Neural cell (in vitro differentiated cells): ENCODE measurements at regions not wholly inside any gene's neighbourhood (a gene's known extent, or its start where the extent isn't known, plus 50 kb on each side); places are given as distances from the start of the nearest gene placed in this dataset.

Experiments
- H2AFZ ChIP-seq: fragments of 200-600, 300-800 bp; sonication (generic), shearing (Covaris generic); 2 replicates; pipeline ENCODE4 v1.6.0; 2014; ENCODE audit warnings: low read depth, mild to moderate bottlenecking, antibody characterized with exemption, low read length, moderate library complexity
- H3F3A ChIP-seq: fragments of 200-600 bp; shearing (Covaris generic); 2 replicates; pipeline ENCODE4 v1.6.1; 2016; ENCODE audit warnings: mild to moderate bottlenecking, moderate library complexity, mixed read lengths, antibody characterized with exemption, low read length; ENCODE audit not compliant: insufficient read depth, poor library complexity, severe bottlenecking
- H3K27ac ChIP-seq: fragments of 200-600, 300-800 bp; sonication (generic), shearing (Covaris generic); 2 replicates; pipeline ENCODE4 v1.5.1; 2014; ENCODE audit warnings: mild to moderate bottlenecking, low read length, moderate library complexity
- H3K27me3 ChIP-seq: fragments of 300-800, 200-600 bp; sonication (generic), shearing (Covaris generic); 2 replicates; pipeline ENCODE4 v1.6.0; 2014; ENCODE audit warnings: mild to moderate bottlenecking, low read depth, low read length, moderate library complexity; ENCODE audit not compliant: insufficient read depth
- H3K36me3 ChIP-seq: fragments of 300-800, 200-600 bp; sonication (generic), shearing (Covaris generic); 2 replicates; pipeline ENCODE4 v1.5.1; 2014; ENCODE audit warnings: mild to moderate bottlenecking, antibody characterized with exemption, low read length, moderate library complexity; ENCODE audit not compliant: insufficient read depth
- H3K4me2 ChIP-seq: fragments of 300-800, 200-600 bp; sonication (generic), shearing (Covaris generic); 2 replicates; pipeline ENCODE4 v1.6.0; 2014; ENCODE audit warnings: mild to moderate bottlenecking, low read length
- H3K4me3 ChIP-seq: fragments of 300-800, 200-600 bp; sonication (generic), shearing (Covaris generic); 2 replicates; pipeline ENCODE4 v1.5.1; 2014; ENCODE audit warnings: mild to moderate bottlenecking, low read length, moderate library complexity
- H3K79me2 ChIP-seq: fragments of 200-600 bp; shearing (Covaris generic); replicated peaks from 2 replicates; pipeline ENCODE4 v1.6.0; 2014; ENCODE audit warnings: mild to moderate bottlenecking, low read length, moderate library complexity; ENCODE audit not compliant: insufficient read depth
- H3K9ac ChIP-seq: fragments of 300-800, 200-600 bp; sonication (generic), shearing (Covaris generic); 2 replicates; pipeline ENCODE4 v1.6.1; 2016; ENCODE audit warnings: mild to moderate bottlenecking, low read length, mixed read lengths
- H3K9me2 ChIP-seq: fragments of 200-600 bp; shearing (Covaris generic); 2 replicates; pipeline ENCODE4 v1.6.1; 2016; ENCODE audit warnings: mild to moderate bottlenecking, low read length, mixed read lengths; ENCODE audit not compliant: insufficient read depth
- H3K9me3 ChIP-seq: fragments of 200-600, 300-800 bp; sonication (generic), shearing (Covaris generic); 2 replicates; pipeline ENCODE4 v1.6.1; 2016; ENCODE audit warnings: mild to moderate bottlenecking, mixed run types, low read length, moderate library complexity, mixed read lengths
- H4K20me1 ChIP-seq: fragments of 200-600 bp; shearing (Covaris generic); 2 replicates; pipeline ENCODE4 v1.6.1; 2016; ENCODE audit warnings: mild to moderate bottlenecking, mixed run types; ENCODE audit not compliant: insufficient read depth
- EP300 ChIP-seq: fragments of 450-650 bp; conservative IDR thresholded peaks from 2 replicates; pipeline ENCODE4 v1.6.1; 2014; ENCODE audit warnings: antibody characterized with exemption, mild to moderate bottlenecking, moderate library complexity; ENCODE audit not compliant: poor library complexity, severe bottlenecking
- EZH2 ChIP-seq: fragments of 200-600, 300-800 bp; shearing (Covaris generic), sonication (generic); IDR thresholded peaks from 2 replicates; pipeline ENCODE4 v1.6.1; 2014; ENCODE audit warnings: antibody characterized with exemption, low read length, borderline replicate concordance, mild to moderate bottlenecking; ENCODE audit not compliant: insufficient read depth, poor library complexity, severe bottlenecking
- MXI1 ChIP-seq: fragments of 450-650 bp; conservative IDR thresholded peaks from 2 replicates; pipeline ENCODE4 v1.6.1; 2014; ENCODE audit warnings: antibody characterized with exemption, mild to moderate bottlenecking; ENCODE audit not compliant: poor library complexity, severe bottlenecking
- POLR2AphosphoS5 ChIP-seq: IDR thresholded peaks from 2 replicates; pipeline ENCODE4 v1.6.1; 2012
- RAD21 ChIP-seq: fragments of 450-650 bp; conservative IDR thresholded peaks from 2 replicates; pipeline ENCODE4 v1.6.1; 2014; ENCODE audit warnings: antibody characterized with exemption, mild to moderate bottlenecking, moderate library complexity
- REST ChIP-seq: IDR thresholded peaks from 2 replicates; pipeline ENCODE4 v1.6.1; 2012; ENCODE audit warnings: borderline replicate concordance
- SMC3 ChIP-seq: fragments of 450-650 bp; conservative IDR thresholded peaks from 2 replicates; pipeline ENCODE4 v1.6.1; 2014; ENCODE audit warnings: antibody characterized with exemption, mild to moderate bottlenecking, moderate library complexity; ENCODE audit not compliant: poor library complexity
- TAF1 ChIP-seq: IDR thresholded peaks from 2 replicates; pipeline ENCODE4 v1.6.1; 2012; ENCODE audit warnings: low read depth
- TF ChIP-seq, protein P1 (sequence below): fragments of 450-650 bp; IDR thresholded peaks from 2 replicates; pipeline ENCODE4 v1.5.1; 2014; ENCODE audit warnings: antibody characterized with exemption, mild to moderate bottlenecking, moderate library complexity; ENCODE audit not compliant: poor library complexity, severe bottlenecking

- no peak overlapping the region for H3K4me2 ChIP-seq
- H3K9ac ChIP-seq: no peak overlapping the region
- H3K9me3 ChIP-seq: peaks cover 3% of the 10 kb centered on the region
- H3K79me2 ChIP-seq: no peaks in the 10 kb centered on the region
- H3K27me3 ChIP-seq: no peaks in the 10 kb centered on the region
- H2AFZ ChIP-seq: no peak overlapping the region
- TF ChIP-seq REST (no peak), RAD21 (no peak), EZH2 (no peak), TAF1 (no peak), POLR2AphosphoS5 (no peak), MXI1 (no peak), EP300 (no peak), SMC3 (no peak)
- TF ChIP-seq, protein P1, sequence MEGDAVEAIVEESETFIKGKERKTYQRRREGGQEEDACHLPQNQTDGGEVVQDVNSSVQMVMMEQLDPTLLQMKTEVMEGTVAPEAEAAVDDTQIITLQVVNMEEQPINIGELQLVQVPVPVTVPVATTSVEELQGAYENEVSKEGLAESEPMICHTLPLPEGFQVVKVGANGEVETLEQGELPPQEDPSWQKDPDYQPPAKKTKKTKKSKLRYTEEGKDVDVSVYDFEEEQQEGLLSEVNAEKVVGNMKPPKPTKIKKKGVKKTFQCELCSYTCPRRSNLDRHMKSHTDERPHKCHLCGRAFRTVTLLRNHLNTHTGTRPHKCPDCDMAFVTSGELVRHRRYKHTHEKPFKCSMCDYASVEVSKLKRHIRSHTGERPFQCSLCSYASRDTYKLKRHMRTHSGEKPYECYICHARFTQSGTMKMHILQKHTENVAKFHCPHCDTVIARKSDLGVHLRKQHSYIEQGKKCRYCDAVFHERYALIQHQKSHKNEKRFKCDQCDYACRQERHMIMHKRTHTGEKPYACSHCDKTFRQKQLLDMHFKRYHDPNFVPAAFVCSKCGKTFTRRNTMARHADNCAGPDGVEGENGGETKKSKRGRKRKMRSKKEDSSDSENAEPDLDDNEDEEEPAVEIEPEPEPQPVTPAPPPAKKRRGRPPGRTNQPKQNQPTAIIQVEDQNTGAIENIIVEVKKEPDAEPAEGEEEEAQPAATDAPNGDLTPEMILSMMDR: no peak
- no peaks in the 10 kb centered on the region for H3F3A ChIP-seq
- no peaks in the 10 kb centered on the region for H3K9me2 ChIP-seq
- no peaks in the 10 kb centered on the region for H3K36me3 ChIP-seq
- no peak overlapping the region for H3K27ac ChIP-seq
- H3K4me3 ChIP-seq: no peak overlapping the region
- H4K20me1 ChIP-seq: no peaks in the 10 kb centered on the region
These were observed 674.7 kb downstream of the TBC1D22A start for GRCh38 chr22:47437110-47437509.

DNA sequence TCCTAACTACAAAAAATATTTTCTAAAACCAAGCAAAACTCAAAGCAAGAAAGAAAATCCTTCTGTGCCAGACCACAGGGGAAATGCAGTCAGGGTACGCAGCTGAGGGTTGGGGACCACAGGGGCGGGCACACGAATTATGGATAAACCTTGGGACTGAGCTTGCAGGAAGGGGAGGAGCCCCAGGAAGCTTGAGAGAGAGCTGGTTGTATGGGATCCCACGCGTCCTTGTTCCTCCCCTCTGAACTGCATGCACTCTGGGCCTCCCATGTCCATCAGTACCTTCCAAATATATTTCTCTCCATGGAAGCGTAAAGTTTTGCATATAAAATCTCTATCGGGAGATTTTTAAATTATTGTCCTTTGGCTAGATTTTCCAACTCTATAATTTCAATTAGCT is 673.4 kb downstream of the TBC1D22A start:
- H3K4me2 ChIP-seq: no peak overlapping the region
- H3K9me3 ChIP-seq: peaks cover 3% of the 10 kb centered on the region

More for the DNA sequence above, 673.4 kb downstream of the TBC1D22A start:
- no peaks in the 10 kb centered on the region for H4K20me1 ChIP-seq
- H3K79me2 ChIP-seq: no peaks in the 10 kb centered on the region
- H3K4me3 ChIP-seq: no peak overlapping the region
- H3K9me2 ChIP-seq: no peaks in the 10 kb centered on the region
- no peak for TF ChIP-seq MXI1
- TF ChIP-seq POLR2AphosphoS5: no peak
- TF ChIP-seq, protein P1: no peak
- TF ChIP-seq EZH2: no peak
- TF ChIP-seq TAF1: no peak
- no peak for TF ChIP-seq REST
- TF ChIP-seq RAD21: no peak
- no peak for TF ChIP-seq SMC3
- no peak for TF ChIP-seq EP300
- no peak overlapping the region for H3K9ac ChIP-seq
- H3K27ac ChIP-seq: no peak overlapping the region
- H3F3A ChIP-seq: no peaks in the 10 kb centered on the region
- no peaks in the 10 kb centered on the region for H3K36me3 ChIP-seq
- no peaks in the 10 kb centered on the region for H3K27me3 ChIP-seq
- H2AFZ ChIP-seq: no peak overlapping the region
